Transverse colon (tissue), 4 donors: ENCODE measurements at regions not wholly inside any gene's neighbourhood (a gene's known extent, or its start where the extent isn't known, plus 50 kb on each side); places are given as distances from the start of the nearest gene placed in this dataset.

Source experiments
- DNase-seq: peaks from one replicate; pipeline ENCODE4 v3.0.0-alpha.2; 2019
- H3K27ac ChIP-seq, 4 donors: fragments of 200-600 bp; sonication (generic); 2 replicates each; pipeline ENCODE4 v1.5.1; 2016 to 2018; ENCODE audit warnings: inconsistent platforms in 4 of 4
- H3K27me3 ChIP-seq: fragments of 200-600 bp; sonication (generic); 2 replicates; pipeline ENCODE4 v1.5.1; 2017; ENCODE audit warnings: inconsistent platforms
- H3K36me3 ChIP-seq, 4 donors: fragments of 200-600 bp; sonication (generic); 2 replicates each; pipeline ENCODE4 v1.5.1; 2017 to 2019; ENCODE audit warnings: inconsistent platforms in 4 of 4
- H3K4me1 ChIP-seq, 4 donors: fragments of 200-600 bp; sonication (generic); 2 replicates each; pipeline ENCODE4 v1.5.1; 2017 to 2020; ENCODE audit warnings: inconsistent platforms in 4 of 4
- H3K4me3 ChIP-seq, 4 donors: fragments of 200-600 bp; sonication (generic); 1 replicate in 1 of 4; 2 replicates in 3 of 4; pipeline versions ENCODE4 v1.5.1 to v1.6.1; 2017 to 2019; ENCODE audit warnings: inconsistent platforms in 4 of 4
- H3K9me3 ChIP-seq, 2 donors: fragments of 200-600 bp; sonication (generic); 2 replicates each; pipeline ENCODE4 v1.5.1; 2017 to 2019; ENCODE audit warnings: inconsistent platforms in 2 of 2
- EP300 ChIP-seq: sonication (generic); formaldehyde crosslinking; IDR thresholded peaks from one replicate; pipeline ENCODE4 v1.6.1; 2017; ENCODE audit warnings: antibody characterized with exemption, low read depth
- POLR2A ChIP-seq: fragments of 450-650 bp; IDR thresholded peaks from one replicate; pipeline ENCODE4 v1.6.1; 2016; ENCODE audit warnings: antibody characterized with exemption, mild to moderate bottlenecking, moderate library complexity
- POLR2AphosphoS5 ChIP-seq, 3 donors: sonication (generic); formaldehyde crosslinking; IDR thresholded peaks; one replicate each; pipeline ENCODE4 v1.6.1; 2016; ENCODE audit warnings: antibody characterized with exemption in 3 of 3
- WGBS, 2 donors: methylation state at CpG; one replicate each; pipeline ENCODE4 v1.1.5; 2018; ENCODE audit warnings: low coverage in 1 of 2; 5-methylcytosine and 5-hydroxymethylcytosine counted together
- in situ Hi-C, 4 donors: fragments of 200-750 bp; cut with MboI; loops; one replicate each; pipeline versions ENCODE4 v1.15.0 to v1.15.1; 2017; ENCODE audit warnings: low sequenced_read_pairs in 3 of 4, low pct_ligation_motif_present in 1 of 4, low pct_unique_long_range_greater_than_20kb in 1 of 4
- intact Hi-C: fragments of 100-400 bp; cut with DNase I; formaldehyde crosslinking; loops from one replicate; pipeline ENCODE4 v1.15.1; 2023; ENCODE audit warnings: low total_unique reads
- TF ChIP-seq, protein P1 (sequence below), 5 experiments: fragments of 200-600 bp in 3 of 5; fragments of 450-650 bp in 2 of 5; sonication (generic) in 3 of 5; IDR thresholded peaks; 1 replicate in 2 of 5; 2 replicates in 3 of 5; pipeline ENCODE4 v1.5.1; 2016 to 2017; ENCODE audit warnings: antibody characterized with exemption in 5 of 5, inconsistent platforms in 3 of 5, mild to moderate bottlenecking in 2 of 5, moderate library complexity in 1 of 5

DNA sequence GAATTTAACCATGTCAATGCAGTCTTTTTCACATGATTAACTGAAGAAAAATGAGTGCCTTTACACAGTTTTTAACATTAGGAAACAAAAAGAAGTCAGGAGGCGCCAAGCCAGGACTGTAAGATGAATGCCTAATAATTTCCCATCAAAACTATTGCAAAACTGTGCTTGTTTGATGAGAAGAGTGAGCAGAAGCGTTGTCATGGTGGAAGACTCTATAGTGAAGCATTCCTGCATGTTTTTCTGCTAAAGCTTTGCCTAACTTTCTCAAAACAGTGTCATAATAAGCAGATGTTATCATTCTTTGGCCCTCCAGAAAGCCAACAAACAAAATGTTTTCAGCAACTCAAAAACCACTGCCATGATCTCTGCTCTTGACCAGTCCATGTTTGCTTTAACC, 156.8 kb upstream of the CDIN1 start:
- H3K9me3 ChIP-seq, result no peaks in the 10 kb centered on the region
- in situ Hi-C loops (no loop called here), intact Hi-C loops (no loop called here)
- TF ChIP-seq, protein P1, sequence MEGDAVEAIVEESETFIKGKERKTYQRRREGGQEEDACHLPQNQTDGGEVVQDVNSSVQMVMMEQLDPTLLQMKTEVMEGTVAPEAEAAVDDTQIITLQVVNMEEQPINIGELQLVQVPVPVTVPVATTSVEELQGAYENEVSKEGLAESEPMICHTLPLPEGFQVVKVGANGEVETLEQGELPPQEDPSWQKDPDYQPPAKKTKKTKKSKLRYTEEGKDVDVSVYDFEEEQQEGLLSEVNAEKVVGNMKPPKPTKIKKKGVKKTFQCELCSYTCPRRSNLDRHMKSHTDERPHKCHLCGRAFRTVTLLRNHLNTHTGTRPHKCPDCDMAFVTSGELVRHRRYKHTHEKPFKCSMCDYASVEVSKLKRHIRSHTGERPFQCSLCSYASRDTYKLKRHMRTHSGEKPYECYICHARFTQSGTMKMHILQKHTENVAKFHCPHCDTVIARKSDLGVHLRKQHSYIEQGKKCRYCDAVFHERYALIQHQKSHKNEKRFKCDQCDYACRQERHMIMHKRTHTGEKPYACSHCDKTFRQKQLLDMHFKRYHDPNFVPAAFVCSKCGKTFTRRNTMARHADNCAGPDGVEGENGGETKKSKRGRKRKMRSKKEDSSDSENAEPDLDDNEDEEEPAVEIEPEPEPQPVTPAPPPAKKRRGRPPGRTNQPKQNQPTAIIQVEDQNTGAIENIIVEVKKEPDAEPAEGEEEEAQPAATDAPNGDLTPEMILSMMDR (IDR thresholded peaks at IDR 0.05), result no peak
- TF ChIP-seq POLR2AphosphoS5 (IDR thresholded peaks at IDR 0.05) (no peak), EP300 (no peak), POLR2A (no peak)
- H3K4me3 ChIP-seq, result no peak overlapping the region
- 64 to 89% methylated on average over 2 of the region's 2 CpGs for WGBS, 2 donors
- no peaks in the 10 kb centered on the region for H3K27me3 ChIP-seq
- no peak for DNase-seq
- no peaks in the 10 kb centered on the region for H3K4me1 ChIP-seq
- H3K36me3 ChIP-seq, result no peaks in the 10 kb centered on the region
- no peak overlapping the region for H3K27ac ChIP-seq

DNA sequence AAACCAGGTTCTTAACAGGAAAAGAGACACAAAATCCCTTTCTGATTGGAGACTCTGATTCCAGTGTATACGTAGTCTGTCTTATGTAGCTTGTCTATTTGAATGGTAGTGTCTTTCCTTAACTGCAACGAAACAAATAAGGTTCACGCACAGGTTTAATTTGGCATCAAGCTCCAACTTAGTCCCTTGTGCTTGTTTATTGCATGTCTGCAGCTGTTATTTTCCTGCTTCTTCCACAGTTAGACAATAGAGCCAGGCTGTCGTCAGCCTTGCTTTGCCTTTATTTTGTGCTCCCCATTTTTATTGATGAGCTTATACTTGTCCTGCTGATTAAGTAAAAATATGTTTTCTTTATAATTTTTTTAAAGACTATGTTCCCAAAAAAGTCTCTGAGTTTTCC, 152.7 kb upstream of the CDIN1 start:
- Histone ChIP-seq H3K27me3 (no peaks in the 10 kb centered on the region), H3K27ac (no peak overlapping the region), H3K9me3 (no peaks in the 10 kb centered on the region), H3K4me1 (no peaks in the 10 kb centered on the region), H3K4me3 (no peak overlapping the region), H3K36me3 (no peaks in the 10 kb centered on the region)
- intact Hi-C loops (no loop called here), in situ Hi-C loops (no loop called here)
- TF ChIP-seq, protein P1 (IDR thresholded peaks at IDR 0.05), result no peak
- TF ChIP-seq POLR2AphosphoS5 (IDR thresholded peaks at IDR 0.05) (no peak), POLR2A (no peak), EP300 (no peak)
- WGBS, 2 donors, result 76 to 78% methylated on average over 4 of the region's 4 CpGs
- DNase-seq, result no peak

DNA sequence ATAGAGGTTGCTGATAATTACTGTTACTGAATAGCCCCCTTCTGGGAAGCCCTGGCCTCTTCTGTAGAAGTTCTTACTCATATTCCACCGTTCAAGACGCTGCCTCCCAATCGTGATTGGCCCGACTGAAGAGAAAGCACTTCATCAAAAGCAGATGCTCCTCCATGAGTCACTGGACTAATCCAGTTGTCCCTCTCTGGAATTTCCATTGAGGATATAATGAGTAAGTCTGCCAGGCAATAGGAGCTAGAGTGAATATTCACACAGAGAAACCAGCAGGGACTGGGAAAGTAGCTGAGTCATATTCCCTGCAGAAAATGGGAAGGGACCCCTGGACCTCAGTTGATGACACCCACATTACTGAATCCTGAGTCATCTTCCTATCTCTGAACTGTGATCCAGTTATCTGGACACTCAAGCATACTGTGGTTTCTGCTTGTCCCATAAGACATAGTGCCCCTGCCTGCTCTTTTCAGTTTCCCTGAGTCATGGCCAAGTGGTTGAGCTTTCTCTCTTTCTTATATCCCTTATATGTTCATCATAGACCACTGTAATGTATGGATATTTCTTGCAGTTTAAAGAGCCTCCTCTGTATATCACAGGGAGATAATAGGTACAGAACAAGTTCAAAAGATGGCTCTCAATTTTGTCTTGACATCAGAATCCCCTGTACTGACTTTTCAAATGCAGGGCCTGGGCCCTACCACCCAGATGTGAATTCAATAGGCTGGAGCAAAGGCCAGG, 151.2 kb upstream of the CDIN1 start:
- WGBS, 2 donors, result 71 to 90% methylated on average over 4 of the region's 4 CpGs
- H3K4me1 ChIP-seq, result no peaks in the 10 kb centered on the region
- H3K9me3 ChIP-seq, result no peaks in the 10 kb centered on the region
- H3K27ac ChIP-seq, result no peak overlapping the region
- TF ChIP-seq POLR2AphosphoS5 (IDR thresholded peaks at IDR 0.05) (no peak), POLR2A (no peak), EP300 (no peak)
- TF ChIP-seq, protein P1 (IDR thresholded peaks at IDR 0.05), result no peak
- intact Hi-C loops (no loop called here), in situ Hi-C loops (no loop called here)
- H3K36me3 ChIP-seq, result no peaks in the 10 kb centered on the region
- H3K4me3 ChIP-seq, result no peak overlapping the region
- no peak for DNase-seq
- H3K27me3 ChIP-seq, result no peaks in the 10 kb centered on the region

DNA sequence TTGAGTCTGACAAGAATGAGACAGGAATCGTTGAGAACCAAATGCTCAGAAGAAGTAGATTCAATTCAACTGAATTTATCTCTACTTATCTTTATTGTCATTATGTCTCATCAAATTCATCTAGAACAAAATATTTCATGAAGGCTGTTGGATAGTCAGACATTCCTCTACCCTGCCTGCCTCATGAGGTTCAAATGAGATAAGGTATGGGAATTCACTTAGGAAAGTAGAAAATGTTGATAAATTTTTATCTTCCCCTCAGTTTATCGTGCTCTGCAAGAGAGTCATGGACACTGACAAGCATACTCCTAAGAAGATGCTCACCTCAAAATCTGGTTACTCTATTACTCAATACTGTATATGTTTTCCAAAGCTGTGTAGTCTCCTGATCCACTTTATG, 149.7 kb upstream of the CDIN1 start:
- in situ Hi-C loops, result no loop called here
- intact Hi-C loops, result no loop called here
- no peak for DNase-seq
- Histone ChIP-seq H3K27ac (no peak overlapping the region), H3K36me3 (no peaks in the 10 kb centered on the region), H3K27me3 (no peaks in the 10 kb centered on the region), H3K4me3 (no peak overlapping the region), H3K4me1 (no peaks in the 10 kb centered on the region), H3K9me3 (no peaks in the 10 kb centered on the region)
- 84 to 86% methylated on average over 2 of the region's 2 CpGs for WGBS, 2 donors
- TF ChIP-seq EP300 (no peak), POLR2AphosphoS5 (IDR thresholded peaks at IDR 0.05) (no peak), POLR2A (no peak)
- TF ChIP-seq, protein P1 (IDR thresholded peaks at IDR 0.05), result no peak
